ENCODE measurements at regions not wholly inside any gene's neighbourhood (a gene's known extent, or its start where the extent isn't known, plus 50 kb on each side); places are given as distances from the start of the nearest gene placed in this dataset.
"Not testable (repeated sequence)": the region's sequence is repeated elsewhere in the genome, so short reads cannot be mapped to it uniquely, and the experiment has no call there.

- no peak for TF ChIP-seq CTCF (IDR thresholded peaks at IDR 0.05)
- no peak overlapping the region for H3K27ac Mint-ChIP-seq
- H3K4me3 Mint-ChIP-seq = no peak overlapping the region
- H3K9me3 Mint-ChIP-seq = peaks cover 33% of the 10 kb centered on the region
- DNase-seq = no peak
- no peaks in the 10 kb centered on the region for H3K4me1 Mint-ChIP-seq (ENCODE audit: low read depth)
- no peaks in the 10 kb centered on the region for H3K27me3 Mint-ChIP-seq (ENCODE audit: insufficient read depth)
- no peaks in the 10 kb centered on the region for H3K36me3 Mint-ChIP-seq (ENCODE audit: low read depth)
Measured at GRCh38 chr5:118478852-118479251, 509.5 kb downstream of the DTWD2 start.

GRCh38 chr5:118468085-118468484 lies 520.3 kb downstream of the DTWD2 start:
- no peak for DNase-seq
- peaks cover 2% of the 10 kb centered on the region; the same call in 1 of the 2 replicates for H3K27me3 Mint-ChIP-seq (ENCODE audit: insufficient read depth)
- H3K36me3 Mint-ChIP-seq (ENCODE audit: low read depth) = no peaks in the 10 kb centered on the region
- H3K4me1 Mint-ChIP-seq (ENCODE audit: low read depth) = no peaks in the 10 kb centered on the region
- no peak overlapping the region for H3K27ac Mint-ChIP-seq
- H3K4me3 Mint-ChIP-seq = no peak overlapping the region
- H3K9me3 Mint-ChIP-seq = peaks cover 26% of the 10 kb centered on the region
- no peak for TF ChIP-seq CTCF (IDR thresholded peaks at IDR 0.05)

- Mint-ChIP-seq H3K36me3 (ENCODE audit: low read depth) (no peaks in the 10 kb centered on the region), H3K27ac (no peak overlapping the region), H3K9me3 (peaks cover 26% of the 10 kb centered on the region), H3K27me3 (ENCODE audit: insufficient read depth) (peaks cover 2% of the 10 kb centered on the region; the same call in 1 of the 2 replicates), H3K4me3 (no peak overlapping the region), H3K4me1 (ENCODE audit: low read depth) (no peaks in the 10 kb centered on the region)
- DNase-seq = no peak
- TF ChIP-seq CTCF (IDR thresholded peaks at IDR 0.05) = no peak
Measured at GRCh38 chr5:118467103-118467502, 521.2 kb downstream of the DTWD2 start.

- TF ChIP-seq CTCF (IDR thresholded peaks at IDR 0.05) = no peak
- peaks cover 27% of the 10 kb centered on the region for H3K9me3 Mint-ChIP-seq
- DNase-seq = no peak
- no peaks in the 10 kb centered on the region for H3K36me3 Mint-ChIP-seq (ENCODE audit: low read depth)
- no peak overlapping the region for H3K4me3 Mint-ChIP-seq
- no peak overlapping the region for H3K27ac Mint-ChIP-seq
- no peaks in the 10 kb centered on the region for H3K4me1 Mint-ChIP-seq (ENCODE audit: low read depth)
- H3K27me3 Mint-ChIP-seq (ENCODE audit: insufficient read depth) = peaks cover 2% of the 10 kb centered on the region; the same call in 1 of the 2 replicates
Measured at GRCh38 chr5:118466418-118466817, 521.9 kb downstream of the DTWD2 start.

- H3K36me3 Mint-ChIP-seq (ENCODE audit: low read depth); DNase-seq; H3K4me3 Mint-ChIP-seq; H3K27me3 Mint-ChIP-seq (ENCODE audit: insufficient read depth); H3K27ac Mint-ChIP-seq; H3K4me1 Mint-ChIP-seq (ENCODE audit: low read depth): not testable (repeated sequence)
- H3K9me3 Mint-ChIP-seq = peaks cover 18% of the 10 kb centered on the region
Measured at GRCh38 chr5:118462276-118462675, 526.1 kb downstream of the DTWD2 start.

- no peak for DNase-seq
- Mint-ChIP-seq H3K4me1 (ENCODE audit: low read depth) (no peaks in the 10 kb centered on the region), H3K9me3 (peaks cover 20% of the 10 kb centered on the region), H3K27me3 (ENCODE audit: insufficient read depth) (no peaks in the 10 kb centered on the region; the same call in 1 of the 2 replicates), H3K4me3 (no peak overlapping the region), H3K36me3 (ENCODE audit: low read depth) (no peaks in the 10 kb centered on the region), H3K27ac (no peak overlapping the region)
- TF ChIP-seq CTCF (IDR thresholded peaks at IDR 0.05) = no peak
Measured at GRCh38 chr5:118461436-118461835, 526.9 kb downstream of the DTWD2 start.

Data from HFFc6 (cell line).